SH-SY5Y (cell line): ENCODE measurements at regions not wholly inside any gene's neighbourhood (a gene's known extent, or its start where the extent isn't known, plus 50 kb on each side); places are given as distances from the start of the nearest gene placed in this dataset.

ENCODE experiments used
- GATA2 ChIP-seq: IDR thresholded peaks from 2 replicates; pipeline ENCODE4 v1.6.1; 2011; ENCODE audit warnings: mild to moderate bottlenecking, low read depth, low read length
- GATA3 ChIP-seq: IDR thresholded peaks from 2 replicates; pipeline ENCODE4 v1.6.1; 2011; ENCODE audit warnings: low read depth, mild to moderate bottlenecking, low read length, moderate library complexity

GRCh38 chr10:30756896-30757295 lies 127.3 kb upstream of the LYZL2 start:
- no peak for TF ChIP-seq GATA3
- TF ChIP-seq GATA2, result no peak
